Mesendoderm (in vitro differentiated cells): ENCODE measurements at regions not wholly inside any gene's neighbourhood (a gene's known extent, or its start where the extent isn't known, plus 50 kb on each side); places are given as distances from the start of the nearest gene placed in this dataset.
A peak's percentile ranks its signal among the peaks of the same experiment; 100 is the strongest.

Experiments used
- DNase-seq: peaks from one replicate; pipeline ENCODE4 v3.0.0; 2013
- H2AK5ac ChIP-seq: 2 replicates; pipeline ENCODE4 v1.6.1; 2013; ENCODE audit warnings: low read length, inconsistent platforms
- H2BK120ac ChIP-seq: 2 replicates; pipeline ENCODE4 v1.6.1; 2013; ENCODE audit warnings: low read depth, mild to moderate bottlenecking, low read length, moderate library complexity, mixed read lengths
- H2BK15ac ChIP-seq: replicated peaks from 2 replicates; pipeline ENCODE4 v1.6.1; 2013; ENCODE audit warnings: low read depth, mild to moderate bottlenecking, moderate library complexity
- H2BK5ac ChIP-seq: 2 replicates; pipeline ENCODE4 v1.6.1; 2013; ENCODE audit warnings: low read length, inconsistent platforms
- H3K18ac ChIP-seq: 2 replicates; pipeline ENCODE4 v1.6.1; 2013; ENCODE audit warnings: mild to moderate bottlenecking, low read length, mixed read lengths
- H3K23ac ChIP-seq: one replicate; pipeline ENCODE4 v1.6.1; 2013; ENCODE audit warnings: low read length
- H3K27ac ChIP-seq: 2 replicates; pipeline ENCODE4 v1.5.1; 2013; ENCODE audit warnings: low read depth, mild to moderate bottlenecking, inconsistent platforms, low read length, moderate library complexity
- H3K27me3 ChIP-seq: 2 replicates; pipeline ENCODE4 v1.6.1; 2013; ENCODE audit warnings: low read length, control low read depth, mild to moderate bottlenecking, inconsistent platforms; ENCODE audit not compliant: insufficient read depth, poor library complexity
- H3K36me3 ChIP-seq: 2 replicates; pipeline ENCODE4 v1.6.1; 2013; ENCODE audit warnings: low read length, inconsistent platforms; ENCODE audit not compliant: control insufficient read depth, insufficient read depth
- H3K4ac ChIP-seq: one replicate; pipeline ENCODE4 v1.6.1; 2013; ENCODE audit warnings: low read depth, mild to moderate bottlenecking, low read length, moderate library complexity
- H3K4me1 ChIP-seq: 2 replicates; pipeline ENCODE4 v1.6.1; 2013; ENCODE audit warnings: low read depth, low read length, inconsistent platforms; ENCODE audit not compliant: control insufficient read depth
- H3K4me2 ChIP-seq: 2 replicates; pipeline ENCODE4 v1.6.1; 2013; ENCODE audit warnings: low read length
- H3K4me3 ChIP-seq: 2 replicates; pipeline ENCODE4 v1.5.1; 2013; ENCODE audit warnings: mild to moderate bottlenecking, low read length
- H3K56ac ChIP-seq: one replicate; pipeline ENCODE4 v1.6.1; 2013; ENCODE audit warnings: low read length
- H3K79me1 ChIP-seq: 2 replicates; pipeline ENCODE4 v1.6.1; 2013; ENCODE audit warnings: low read length, inconsistent platforms
- H3K79me2 ChIP-seq: 2 replicates; pipeline ENCODE4 v1.6.1; 2013; ENCODE audit warnings: mild to moderate bottlenecking, low read length; ENCODE audit not compliant: control insufficient read depth, insufficient read depth
- H3K9ac ChIP-seq: 2 replicates; pipeline ENCODE4 v1.6.1; 2013; ENCODE audit warnings: low read length, inconsistent platforms
- H4K5ac ChIP-seq: one replicate; pipeline ENCODE4 v1.6.1; 2013; ENCODE audit warnings: low read length
- H4K8ac ChIP-seq: one replicate; pipeline ENCODE4 v1.6.1; 2013; ENCODE audit warnings: low read depth, mild to moderate bottlenecking, control low read depth, low read length, moderate library complexity
- WGBS: extraction: QIAGEN DNeasy Blood & Tissue Kit; methylation state at CpG from one replicate; pipeline ENCODE4 v1.1.7; 2013; ENCODE audit warnings: low lambda C conversion rate, missing lambda C conversion rate; ENCODE audit not compliant: insufficient coverage; ENCODE audit errors: extremely low coverage; 5-methylcytosine and 5-hydroxymethylcytosine counted together

- Histone ChIP-seq H2AK5ac (no peak overlapping the region), H2BK15ac (no peak overlapping the region), H3K27me3 (no peaks in the 10 kb centered on the region), H3K27ac (no peak overlapping the region), H3K18ac (no peak overlapping the region), H4K5ac (no peak overlapping the region), H3K4ac (no peak overlapping the region), H3K4me1 (no peaks in the 10 kb centered on the region), H3K4me2 (no peak overlapping the region), H3K79me1 (no peaks in the 10 kb centered on the region), H3K23ac (no peak overlapping the region), H3K36me3 (no peaks in the 10 kb centered on the region), H2BK5ac (no peak overlapping the region), H4K8ac (no peak overlapping the region), H3K9ac (no peak overlapping the region), H3K79me2 (no peaks in the 10 kb centered on the region), H3K4me3 (no peak overlapping the region), H2BK120ac (no peak overlapping the region), H3K56ac (no peak overlapping the region)
- no CpG with 5 or more reads among the region's 6 CpGs for whole genome bisulfite sequencing
- no peak for DNase-seq
These were observed 81.5 kb upstream of the FAM216B start for GRCh38 chr13:42699912-42700311.

GRCh38 chr13:42702716-42703115, 78.7 kb upstream of the FAM216B start:
- no peak overlapping the region for H3K4me3 ChIP-seq
- H3K4me2 ChIP-seq, result no peak overlapping the region
- H3K79me1 ChIP-seq, result no peaks in the 10 kb centered on the region
- no peak overlapping the region for H4K8ac ChIP-seq
- no peak overlapping the region for H2BK15ac ChIP-seq
- H4K5ac ChIP-seq, result no peak overlapping the region
- H3K23ac ChIP-seq, result no peak overlapping the region
- no peak overlapping the region for H2AK5ac ChIP-seq
- no peak overlapping the region for H2BK120ac ChIP-seq
- H3K18ac ChIP-seq, result no peak overlapping the region
- H3K9ac ChIP-seq, result no peak overlapping the region
- H3K36me3 ChIP-seq, result no peaks in the 10 kb centered on the region
- H3K27ac ChIP-seq, result no peak overlapping the region
- H2BK5ac ChIP-seq, result no peak overlapping the region
- no peaks in the 10 kb centered on the region for H3K4me1 ChIP-seq
- H3K56ac ChIP-seq, result no peak overlapping the region
- WGBS, result no CpG with 5 or more reads among the region's 2 CpGs
- no peak for DNase-seq
- no peaks in the 10 kb centered on the region for H3K79me2 ChIP-seq
- H3K4ac ChIP-seq, result no peak overlapping the region
- no peaks in the 10 kb centered on the region for H3K27me3 ChIP-seq

- no peak overlapping the region for H3K23ac ChIP-seq
- no peak overlapping the region for H2BK15ac ChIP-seq
- H4K5ac ChIP-seq, result no peak overlapping the region
- H2BK5ac ChIP-seq, result no peak overlapping the region
- H3K27me3 ChIP-seq, result no peaks in the 10 kb centered on the region
- no peak overlapping the region for H4K8ac ChIP-seq
- H3K4ac ChIP-seq, result no peak overlapping the region
- no peaks in the 10 kb centered on the region for H3K4me1 ChIP-seq
- no peak overlapping the region for H3K18ac ChIP-seq
- H2AK5ac ChIP-seq, result no peak overlapping the region
- H3K4me3 ChIP-seq, result no peak overlapping the region
- H3K36me3 ChIP-seq, result no peaks in the 10 kb centered on the region
- H3K9ac ChIP-seq, result no peak overlapping the region
- H3K4me2 ChIP-seq, result no peak overlapping the region
- H2BK120ac ChIP-seq, result no peak overlapping the region
- no peak overlapping the region for H3K27ac ChIP-seq
- H3K79me2 ChIP-seq, result no peaks in the 10 kb centered on the region
- H3K79me1 ChIP-seq, result no peaks in the 10 kb centered on the region
- no peak for DNase-seq
- H3K56ac ChIP-seq, result no peak overlapping the region
These were observed 77.6 kb upstream of the FAM216B start for GRCh38 chr13:42703740-42704139.

- H4K5ac ChIP-seq, result no peak overlapping the region
- H3K79me1 ChIP-seq, result no peaks in the 10 kb centered on the region
- H3K9ac ChIP-seq, result no peak overlapping the region
- no peak overlapping the region for H4K8ac ChIP-seq
- H3K23ac ChIP-seq, result no peak overlapping the region
- H3K4me2 ChIP-seq, result no peak overlapping the region
- no peak overlapping the region for H3K4me3 ChIP-seq
- H3K18ac ChIP-seq, result no peak overlapping the region
- H2BK15ac ChIP-seq, result no peak overlapping the region
- H2AK5ac ChIP-seq, result no peak overlapping the region
- WGBS, result no CpG with 5 or more reads among the region's 3 CpGs
- H3K56ac ChIP-seq, result no peak overlapping the region
- no peak overlapping the region for H3K4ac ChIP-seq
- H3K36me3 ChIP-seq, result no peaks in the 10 kb centered on the region
- H3K27ac ChIP-seq, result no peak overlapping the region
- H2BK5ac ChIP-seq, result no peak overlapping the region
- no peaks in the 10 kb centered on the region for H3K4me1 ChIP-seq
- H2BK120ac ChIP-seq, result no peak overlapping the region
- H3K27me3 ChIP-seq, result no peaks in the 10 kb centered on the region
- DNase-seq, result peak; percentile 80
- H3K79me2 ChIP-seq, result no peaks in the 10 kb centered on the region
These were observed 75.1 kb upstream of the FAM216B start for GRCh38 chr13:42706286-42706685.

- no peaks in the 10 kb centered on the region for H3K4me1 ChIP-seq
- H3K4me3 ChIP-seq, result no peak overlapping the region
- no peaks in the 10 kb centered on the region for H3K27me3 ChIP-seq
- WGBS, result no CpG with 5 or more reads among the region's 4 CpGs
- no peak overlapping the region for H4K5ac ChIP-seq
- no peak overlapping the region for H2AK5ac ChIP-seq
- H4K8ac ChIP-seq, result no peak overlapping the region
- no peak for DNase-seq
- H2BK120ac ChIP-seq, result no peak overlapping the region
- no peaks in the 10 kb centered on the region for H3K36me3 ChIP-seq
- no peak overlapping the region for H3K4me2 ChIP-seq
- no peak overlapping the region for H2BK15ac ChIP-seq
- H3K18ac ChIP-seq, result no peak overlapping the region
- H3K4ac ChIP-seq, result no peak overlapping the region
- no peak overlapping the region for H3K9ac ChIP-seq
- H3K27ac ChIP-seq, result no peak overlapping the region
- H3K56ac ChIP-seq, result no peak overlapping the region
- no peak overlapping the region for H3K23ac ChIP-seq
- no peak overlapping the region for H2BK5ac ChIP-seq
- no peaks in the 10 kb centered on the region for H3K79me1 ChIP-seq
- no peaks in the 10 kb centered on the region for H3K79me2 ChIP-seq
These were observed 74.3 kb upstream of the FAM216B start for GRCh38 chr13:42707048-42707447.

GRCh38 chr13:42707586-42707985, 73.8 kb upstream of the FAM216B start:
- Histone ChIP-seq H3K4ac (no peak overlapping the region), H3K36me3 (no peaks in the 10 kb centered on the region), H3K27me3 (no peaks in the 10 kb centered on the region), H3K23ac (no peak overlapping the region), H3K79me1 (no peaks in the 10 kb centered on the region), H3K9ac (no peak overlapping the region), H3K4me2 (no peak overlapping the region), H3K4me1 (no peaks in the 10 kb centered on the region), H2BK120ac (no peak overlapping the region), H3K18ac (no peak overlapping the region), H2BK5ac (no peak overlapping the region), H3K79me2 (no peaks in the 10 kb centered on the region), H4K8ac (no peak overlapping the region), H2BK15ac (no peak overlapping the region), H2AK5ac (no peak overlapping the region), H3K27ac (no peak overlapping the region), H3K56ac (no peak overlapping the region), H4K5ac (no peak overlapping the region), H3K4me3 (no peak overlapping the region)
- WGBS, result no CpG with 5 or more reads among the region's 4 CpGs
- no peak for DNase-seq
